GM12872 (cell line): ENCODE measurements at regions not wholly inside any gene's neighbourhood (a gene's known extent, or its start where the extent isn't known, plus 50 kb on each side); places are given as distances from the start of the nearest gene placed in this dataset.

Source experiments
- CTCF ChIP-seq: IDR thresholded peaks from 3 replicates; pipeline ENCODE4 v1.5.1; 2011; ENCODE audit warnings: low read depth, mild to moderate bottlenecking, low read length, moderate library complexity; ENCODE audit not compliant: insufficient read depth

GRCh38 chr11:109241988-109242536 is 179.9 kb upstream of the C11orf87 start:
- no peak for TF ChIP-seq CTCF

- no peak for TF ChIP-seq CTCF
These were observed 174.9 kb upstream of the C11orf87 start for GRCh38 chr11:109247071-109247470.

- TF ChIP-seq CTCF = no peak
These were observed 172.4 kb upstream of the C11orf87 start for GRCh38 chr11:109249597-109249996.

GRCh38 chr11:109251230-109251629 is 170.8 kb upstream of the C11orf87 start:
- TF ChIP-seq CTCF = no peak

- TF ChIP-seq CTCF = no peak
These were observed 157.9 kb upstream of the C11orf87 start for GRCh38 chr11:109264128-109264527.

- TF ChIP-seq CTCF = no peak
These were observed 154.5 kb upstream of the C11orf87 start for GRCh38 chr11:109267293-109268095.

- no peak for TF ChIP-seq CTCF
These were observed 146.1 kb upstream of the C11orf87 start for GRCh38 chr11:109275931-109276330.
